Fibroblast of lung (primary cell): ENCODE measurements at regions not wholly inside any gene's neighbourhood (a gene's known extent, or its start where the extent isn't known, plus 50 kb on each side); places are given as distances from the start of the nearest gene placed in this dataset.

Source experiments
- CTCF ChIP-seq, 2 donors: IDR thresholded peaks in 1 of 2; conservative IDR thresholded peaks in 1 of 2; 1 replicate in 1 of 2; 2 replicates in 1 of 2; pipeline ENCODE4 v1.5.1; 2011 to 2012; ENCODE audit warnings: low read length in 2 of 2, control low read depth in 1 of 2, inconsistent platforms in 1 of 2, low read depth in 1 of 2, mild to moderate bottlenecking in 1 of 2
- EZH2 ChIP-seq: IDR thresholded peaks from 2 replicates; pipeline ENCODE4 v1.5.1; 2012; ENCODE audit warnings: low read length, control low read depth, mild to moderate bottlenecking; ENCODE audit errors: missing control alignments

GRCh38 chr11:128357073-128357472 is 230.3 kb downstream of the ETS1 start:
- no peak for TF ChIP-seq CTCF (conservative IDR thresholded peaks at IDR 0.05 in 1 of 2, IDR thresholded peaks at IDR 0.05 in 1 of 2; ENCODE audit: low read depth in 1 of 2, low read length in 2 of 2)
- no peak for TF ChIP-seq EZH2
